Ascending aorta (tissue), 2 donors: ENCODE measurements at regions not wholly inside any gene's neighbourhood (a gene's known extent, or its start where the extent isn't known, plus 50 kb on each side); places are given as distances from the start of the nearest gene placed in this dataset.
A peak's percentile ranks its signal among the peaks of the same experiment; 100 is the strongest.
"Not testable (repeated sequence)": the region's sequence is repeated elsewhere in the genome, so short reads cannot be mapped to it uniquely, and the experiment has no call there.

ENCODE experiments used
- DNase-seq, 2 donors: peaks; one replicate each; pipeline ENCODE4 v3.0.0-alpha.2; 2019; ENCODE audit warnings: low spot score in 2 of 2
- H3K27ac ChIP-seq, 2 donors: fragments of 200-600 bp; sonication (generic); one replicate each; pipeline ENCODE4 v1.5.1; 2016 to 2017; ENCODE audit warnings: mild to moderate bottlenecking in 1 of 2
- H3K27me3 ChIP-seq: fragments of 200-600 bp; sonication (generic); one replicate; pipeline ENCODE4 v1.5.1; 2017
- H3K36me3 ChIP-seq, 2 donors: fragments of 200-600 bp; sonication (generic); one replicate each; pipeline ENCODE4 v1.5.1; 2016
- H3K4me1 ChIP-seq, 2 donors: fragments of 200-600 bp; sonication (generic); one replicate each; pipeline ENCODE4 v1.5.1; 2016 to 2017; ENCODE audit warnings: mild to moderate bottlenecking in 1 of 2
- H3K4me3 ChIP-seq, 2 donors: fragments of 200-600 bp; sonication (generic); one replicate each; pipeline ENCODE4 v1.5.1; 2016 to 2017; ENCODE audit warnings: mild to moderate bottlenecking in 1 of 2
- H3K9me3 ChIP-seq, 2 donors: fragments of 200-600 bp; sonication (generic); one replicate each; pipeline ENCODE4 v1.5.1; 2016
- CTCF ChIP-seq, 3 experiments: fragments of 200-600 bp in 2 of 3; fragments of 450-650 bp in 1 of 3; sonication (generic) in 2 of 3; IDR thresholded peaks; one replicate each; pipeline ENCODE4 v1.5.1; 2016 to 2019; ENCODE audit warnings: antibody characterized with exemption in 3 of 3, mild to moderate bottlenecking in 1 of 3, moderate library complexity in 1 of 3
- intact Hi-C: fragments of 100-400 bp; cut with DNase I; formaldehyde crosslinking; loops from one replicate; pipeline ENCODE4 v1.15.1; 2023

- H3K27me3 ChIP-seq, DNase-seq, H3K36me3 ChIP-seq, intact Hi-C loops, H3K27ac ChIP-seq, H3K4me3 ChIP-seq, H3K9me3 ChIP-seq, H3K4me1 ChIP-seq: not testable (repeated sequence)
Observed at GRCh38 chr10:22467393-22467792, 122.1 kb downstream of the SPAG6 start.

GRCh38 chr10:22468570-22469320 is 123.4 kb downstream of the SPAG6 start:
- Histone ChIP-seq H3K36me3 (no peaks in the 10 kb centered on the region), H3K27ac (no peak overlapping the region), H3K4me1 (no peaks in the 10 kb centered on the region), H3K9me3 (no peaks in the 10 kb centered on the region), H3K4me3 (no peak overlapping the region), H3K27me3 (no peaks in the 10 kb centered on the region)
- TF ChIP-seq CTCF (IDR thresholded peaks at IDR 0.05), result no peak
- intact Hi-C loops, result no loop called here
- DNase-seq, result no peak

GRCh38 chr10:22473044-22473443 is 127.7 kb downstream of the SPAG6 start:
- TF ChIP-seq CTCF (IDR thresholded peaks at IDR 0.05), result no peak
- Histone ChIP-seq H3K27ac (no peak overlapping the region), H3K9me3 (no peaks in the 10 kb centered on the region), H3K36me3 (no peaks in the 10 kb centered on the region), H3K4me1 (peaks cover 0 to 8% of the 10 kb centered on the region in 2 donors), H3K4me3 (no peak overlapping the region), H3K27me3 (peaks cover 18% of the 10 kb centered on the region)
- DNase-seq, result no peak
- intact Hi-C loops, result no loop called here

- no peak for TF ChIP-seq CTCF (IDR thresholded peaks at IDR 0.05)
- Histone ChIP-seq H3K27ac (no peak overlapping the region), H3K4me3 (no peak overlapping the region), H3K36me3 (no peaks in the 10 kb centered on the region), H3K27me3 (peaks cover 18% of the 10 kb centered on the region), H3K4me1 (peaks cover 0 to 8% of the 10 kb centered on the region in 2 donors), H3K9me3 (no peaks in the 10 kb centered on the region)
- no peak for DNase-seq
- intact Hi-C loops, result no loop called here
Observed at GRCh38 chr10:22473459-22473858, 128.2 kb downstream of the SPAG6 start.

- Histone ChIP-seq H3K27me3 (peaks cover 18% of the 10 kb centered on the region), H3K36me3 (no peaks in the 10 kb centered on the region), H3K9me3 (no peaks in the 10 kb centered on the region), H3K4me1 (peaks cover 0 to 8% of the 10 kb centered on the region in 2 donors), H3K27ac (no peak overlapping the region), H3K4me3 (peak overlapping the region; percentile 55 to 65)
- no peak for DNase-seq
- intact Hi-C loops, result no loop called here
- no peak for TF ChIP-seq CTCF (IDR thresholded peaks at IDR 0.05)
Observed at GRCh38 chr10:22475651-22476600, 130.6 kb downstream of the SPAG6 start.
